ENCODE measurements at regions not wholly inside any gene's neighbourhood (a gene's known extent, or its start where the extent isn't known, plus 50 kb on each side); places are given as distances from the start of the nearest gene placed in this dataset.
"Not testable (repeated sequence)": the region's sequence is repeated elsewhere in the genome, so short reads cannot be mapped to it uniquely, and the experiment has no call there.

GRCh38 chr4:31259119-31259518 is 539.0 kb downstream of the PCDH7 start:
- Histone ChIP-seq H3K9me3 (ENCODE audit: control insufficient read depth in 2 of 2, insufficient read depth in 1 of 2, low read depth in 1 of 2, low read length in 1 of 2) (peaks cover 0 to 5% of the 10 kb centered on the region in 2 donors), H3K36me3 (ENCODE audit: control insufficient read depth in 2 of 2, insufficient read depth in 2 of 2, low read length in 1 of 2) (no peaks in the 10 kb centered on the region), H3K27ac (ENCODE audit: low read depth in 2 of 2, low read length in 1 of 2) (no peak overlapping the region), H3K27me3 (ENCODE audit: control insufficient read depth in 1 of 2, insufficient read depth in 2 of 2, low read length in 2 of 2) (no peaks in the 10 kb centered on the region), H3K4me1 (ENCODE audit: control insufficient read depth in 2 of 2, insufficient read depth in 2 of 2, low read length in 1 of 2) (no peaks in the 10 kb centered on the region), H3K4me3 (ENCODE audit: low read depth in 1 of 2, low read length in 2 of 2) (no peak overlapping the region)
- whole genome bisulfite sequencing, 2 donors: 92 to 96% methylated on average over 15 of the region's 15 CpGs

DNA sequence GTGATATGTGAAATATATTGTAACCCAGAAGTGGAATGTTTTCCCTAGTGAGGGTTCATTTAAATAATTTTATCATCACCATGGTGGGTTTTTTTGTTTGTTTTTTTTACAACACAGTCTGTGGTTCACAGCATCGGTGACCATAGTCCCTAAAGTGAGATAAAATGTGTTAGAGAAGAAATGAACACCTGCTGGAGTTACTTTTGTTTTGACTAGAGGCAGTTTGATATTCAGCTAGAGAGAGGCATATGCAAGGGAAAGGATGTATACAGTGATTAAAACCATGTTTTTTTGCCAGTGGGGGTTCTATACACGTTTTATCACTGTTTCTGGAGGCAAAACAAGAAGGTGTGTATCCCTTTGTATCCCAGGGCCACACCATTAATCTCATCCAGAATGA is 541.5 kb downstream of the PCDH7 start:
- Histone ChIP-seq H3K9me3 (ENCODE audit: control insufficient read depth in 2 of 2, insufficient read depth in 1 of 2, low read depth in 1 of 2, low read length in 1 of 2) (peaks cover 0 to 5% of the 10 kb centered on the region in 2 donors), H3K36me3 (ENCODE audit: control insufficient read depth in 2 of 2, insufficient read depth in 2 of 2, low read length in 1 of 2) (no peaks in the 10 kb centered on the region), H3K4me1 (ENCODE audit: control insufficient read depth in 2 of 2, insufficient read depth in 2 of 2, low read length in 1 of 2) (no peaks in the 10 kb centered on the region), H3K27me3 (ENCODE audit: control insufficient read depth in 1 of 2, insufficient read depth in 2 of 2, low read length in 2 of 2) (no peaks in the 10 kb centered on the region), H3K27ac (ENCODE audit: low read depth in 2 of 2, low read length in 1 of 2) (no peak overlapping the region), H3K4me3 (ENCODE audit: low read depth in 1 of 2, low read length in 2 of 2) (no peak overlapping the region)
- 28 to 34% methylated on average over 2 of the region's 2 CpGs for WGBS, 2 donors

DNA sequence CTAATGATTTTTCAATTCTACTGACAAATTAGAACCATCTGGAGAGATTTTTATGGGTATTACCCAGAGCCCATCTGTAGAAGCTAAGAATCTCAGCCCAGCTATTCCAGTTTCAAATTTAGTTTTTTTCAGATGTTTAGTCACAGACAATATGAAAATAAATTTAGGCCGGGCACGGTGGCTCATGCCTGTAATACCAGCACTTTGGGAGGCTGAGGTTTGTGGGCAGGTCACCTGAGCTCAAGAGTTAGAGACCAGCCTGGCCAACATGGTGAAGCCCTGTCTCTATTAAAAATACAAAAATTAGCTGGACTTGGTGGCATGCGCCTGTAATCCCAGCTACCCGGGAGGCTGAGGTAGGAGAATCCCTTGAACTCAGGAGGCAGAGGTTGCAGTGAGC is 545.9 kb downstream of the PCDH7 start:
- H3K9me3 ChIP-seq (ENCODE audit: control insufficient read depth in 2 of 2, insufficient read depth in 1 of 2, low read depth in 1 of 2, low read length in 1 of 2); H3K4me1 ChIP-seq (ENCODE audit: control insufficient read depth in 2 of 2, insufficient read depth in 2 of 2, low read length in 1 of 2); H3K27ac ChIP-seq (ENCODE audit: low read depth in 2 of 2, low read length in 1 of 2); H3K4me3 ChIP-seq (ENCODE audit: low read depth in 1 of 2, low read length in 2 of 2); H3K27me3 ChIP-seq (ENCODE audit: control insufficient read depth in 1 of 2, insufficient read depth in 2 of 2, low read length in 2 of 2); H3K36me3 ChIP-seq (ENCODE audit: control insufficient read depth in 2 of 2, insufficient read depth in 2 of 2, low read length in 1 of 2): not testable (repeated sequence)
- WGBS, 2 donors: 89 to 92% methylated on average over 4 of the region's 4 CpGs

- WGBS, 2 donors: 78 to 88% methylated on average over 6 of the region's 6 CpGs
- H3K4me1 ChIP-seq (ENCODE audit: control insufficient read depth in 2 of 2, insufficient read depth in 2 of 2, low read length in 1 of 2): no peaks in the 10 kb centered on the region
- H3K36me3 ChIP-seq (ENCODE audit: control insufficient read depth in 2 of 2, insufficient read depth in 2 of 2, low read length in 1 of 2): no peaks in the 10 kb centered on the region
- no peak overlapping the region for H3K27ac ChIP-seq (ENCODE audit: low read depth in 2 of 2, low read length in 1 of 2)
- H3K9me3 ChIP-seq (ENCODE audit: control insufficient read depth in 2 of 2, insufficient read depth in 1 of 2, low read depth in 1 of 2, low read length in 1 of 2): no peaks in the 10 kb centered on the region
- no peaks in the 10 kb centered on the region for H3K27me3 ChIP-seq (ENCODE audit: control insufficient read depth in 1 of 2, insufficient read depth in 2 of 2, low read length in 2 of 2)
- H3K4me3 ChIP-seq (ENCODE audit: low read depth in 1 of 2, low read length in 2 of 2): no peak overlapping the region
Measured at GRCh38 chr4:31272331-31273061, 552.3 kb downstream of the PCDH7 start.

DNA sequence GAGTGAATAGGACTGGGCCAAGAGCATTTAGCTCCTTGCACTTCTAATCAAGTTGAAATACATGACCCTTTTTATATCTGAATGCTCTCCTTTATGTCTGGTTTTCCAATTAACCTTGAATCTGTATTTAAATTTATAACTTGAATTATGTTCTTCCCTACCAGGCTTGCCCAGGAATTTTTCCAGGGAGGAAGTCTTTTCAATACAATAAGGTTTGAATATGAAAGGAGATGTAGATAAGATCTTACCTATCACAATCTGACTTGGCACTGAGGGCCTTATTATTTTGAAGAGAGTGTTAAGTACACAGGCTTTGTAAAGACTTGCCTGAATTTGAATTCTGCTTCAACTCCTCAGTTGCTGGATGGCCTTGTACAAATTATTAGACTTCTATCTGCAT is 555.7 kb downstream of the PCDH7 start:
- H3K27ac ChIP-seq (ENCODE audit: low read depth in 2 of 2, low read length in 1 of 2): no peak overlapping the region
- no peaks in the 10 kb centered on the region for H3K27me3 ChIP-seq (ENCODE audit: control insufficient read depth in 1 of 2, insufficient read depth in 2 of 2, low read length in 2 of 2)
- H3K4me3 ChIP-seq (ENCODE audit: low read depth in 1 of 2, low read length in 2 of 2): no peak overlapping the region
- H3K9me3 ChIP-seq (ENCODE audit: control insufficient read depth in 2 of 2, insufficient read depth in 1 of 2, low read depth in 1 of 2, low read length in 1 of 2): no peaks in the 10 kb centered on the region
- H3K36me3 ChIP-seq (ENCODE audit: control insufficient read depth in 2 of 2, insufficient read depth in 2 of 2, low read length in 1 of 2): no peaks in the 10 kb centered on the region
- no peaks in the 10 kb centered on the region for H3K4me1 ChIP-seq (ENCODE audit: control insufficient read depth in 2 of 2, insufficient read depth in 2 of 2, low read length in 1 of 2)

DNA sequence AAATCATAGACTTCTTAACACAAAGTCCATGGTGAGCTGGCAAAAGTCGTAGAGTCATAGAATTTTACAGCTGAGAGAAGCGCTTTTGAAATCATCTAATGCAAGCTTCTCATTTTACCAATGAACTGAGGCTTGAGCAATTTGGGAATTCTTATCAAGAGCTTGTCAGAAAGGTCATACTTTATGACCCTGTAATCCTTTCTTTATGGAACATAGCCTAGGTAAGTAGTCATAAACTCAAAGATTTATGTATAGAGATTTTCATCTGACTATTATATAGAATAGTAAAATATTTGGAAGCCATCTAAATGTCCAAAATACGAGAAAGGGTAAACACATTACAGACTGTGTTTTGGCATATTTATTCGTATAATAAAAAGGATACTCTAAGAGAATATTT is 563.5 kb downstream of the PCDH7 start:
- Histone ChIP-seq H3K36me3 (ENCODE audit: control insufficient read depth in 2 of 2, insufficient read depth in 2 of 2, low read length in 1 of 2) (no peaks in the 10 kb centered on the region), H3K4me3 (ENCODE audit: low read depth in 1 of 2, low read length in 2 of 2) (no peak overlapping the region), H3K27me3 (ENCODE audit: control insufficient read depth in 1 of 2, insufficient read depth in 2 of 2, low read length in 2 of 2) (no peaks in the 10 kb centered on the region), H3K9me3 (ENCODE audit: control insufficient read depth in 2 of 2, insufficient read depth in 1 of 2, low read depth in 1 of 2, low read length in 1 of 2) (no peaks in the 10 kb centered on the region), H3K4me1 (ENCODE audit: control insufficient read depth in 2 of 2, insufficient read depth in 2 of 2, low read length in 1 of 2) (no peaks in the 10 kb centered on the region), H3K27ac (ENCODE audit: low read depth in 2 of 2, low read length in 1 of 2) (no peak overlapping the region)
- WGBS, 2 donors: 64 to 78% methylated on average over 4 of the region's 4 CpGs

DNA sequence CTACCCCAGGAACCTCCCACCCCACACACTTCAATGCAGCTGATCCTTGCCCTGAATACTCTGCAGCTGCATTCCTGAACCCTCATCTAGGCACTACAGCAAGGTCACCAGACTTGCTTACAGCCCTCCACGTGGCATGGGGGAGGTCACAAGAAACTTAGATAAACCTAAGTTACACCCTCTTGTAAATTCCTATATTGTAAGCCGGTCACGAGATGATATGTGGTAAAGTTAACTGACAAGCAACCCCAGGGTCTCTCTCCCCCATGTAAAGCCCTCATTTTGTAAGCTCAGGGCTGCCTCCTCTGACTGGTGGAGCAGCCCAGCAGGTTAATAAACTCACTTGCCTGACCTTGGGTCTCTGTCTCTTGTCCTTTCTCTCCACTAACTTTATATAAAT is 570.7 kb downstream of the PCDH7 start:
- Histone ChIP-seq H3K27ac (ENCODE audit: low read depth in 2 of 2, low read length in 1 of 2) (no peak overlapping the region), H3K9me3 (ENCODE audit: control insufficient read depth in 2 of 2, insufficient read depth in 1 of 2, low read depth in 1 of 2, low read length in 1 of 2) (no peaks in the 10 kb centered on the region), H3K27me3 (ENCODE audit: control insufficient read depth in 1 of 2, insufficient read depth in 2 of 2, low read length in 2 of 2) (no peaks in the 10 kb centered on the region), H3K4me3 (ENCODE audit: low read depth in 1 of 2, low read length in 2 of 2) (no peak overlapping the region), H3K4me1 (ENCODE audit: control insufficient read depth in 2 of 2, insufficient read depth in 2 of 2, low read length in 1 of 2) (no peaks in the 10 kb centered on the region), H3K36me3 (ENCODE audit: control insufficient read depth in 2 of 2, insufficient read depth in 2 of 2, low read length in 1 of 2) (no peaks in the 10 kb centered on the region)
- 63 to 73% methylated on average over 3 of the region's 3 CpGs for WGBS, 2 donors

DNA sequence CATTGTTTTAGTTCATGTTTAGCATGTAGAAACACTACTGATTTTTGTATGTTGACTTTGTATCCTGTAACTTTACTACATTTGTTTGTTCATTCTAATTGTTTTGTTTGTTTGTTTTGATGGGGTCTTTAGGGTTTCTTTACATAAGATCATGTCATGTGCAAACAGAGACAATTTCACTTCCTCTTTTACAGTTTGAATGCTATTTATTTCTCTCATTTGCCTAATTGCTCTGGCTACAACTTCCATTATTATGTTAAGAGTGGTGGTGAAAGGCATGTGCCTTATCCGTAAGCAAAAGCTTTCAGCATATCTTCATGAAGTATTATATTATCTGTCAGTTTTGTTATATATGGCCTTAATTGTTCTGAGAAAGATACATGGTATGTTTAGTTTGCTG is 571.1 kb downstream of the PCDH7 start:
- Histone ChIP-seq H3K4me1 (ENCODE audit: control insufficient read depth in 2 of 2, insufficient read depth in 2 of 2, low read length in 1 of 2) (no peaks in the 10 kb centered on the region), H3K9me3 (ENCODE audit: control insufficient read depth in 2 of 2, insufficient read depth in 1 of 2, low read depth in 1 of 2, low read length in 1 of 2) (no peaks in the 10 kb centered on the region), H3K36me3 (ENCODE audit: control insufficient read depth in 2 of 2, insufficient read depth in 2 of 2, low read length in 1 of 2) (no peaks in the 10 kb centered on the region), H3K27me3 (ENCODE audit: control insufficient read depth in 1 of 2, insufficient read depth in 2 of 2, low read length in 2 of 2) (no peaks in the 10 kb centered on the region), H3K4me3 (ENCODE audit: low read depth in 1 of 2, low read length in 2 of 2) (no peak overlapping the region), H3K27ac (ENCODE audit: low read depth in 2 of 2, low read length in 1 of 2) (no peak overlapping the region)
- WGBS, 2 donors: 75 to 83% methylated on average over 1 of the region's 1 CpG

- H3K4me1 ChIP-seq (ENCODE audit: control insufficient read depth in 2 of 2, insufficient read depth in 2 of 2, low read length in 1 of 2): no peaks in the 10 kb centered on the region
- H3K9me3 ChIP-seq (ENCODE audit: control insufficient read depth in 2 of 2, insufficient read depth in 1 of 2, low read depth in 1 of 2, low read length in 1 of 2): no peaks in the 10 kb centered on the region
- no peak overlapping the region for H3K4me3 ChIP-seq (ENCODE audit: low read depth in 1 of 2, low read length in 2 of 2)
- 82 to 84% methylated on average over 7 of the region's 7 CpGs for WGBS, 2 donors
- no peak overlapping the region for H3K27ac ChIP-seq (ENCODE audit: low read depth in 2 of 2, low read length in 1 of 2)
- H3K36me3 ChIP-seq (ENCODE audit: control insufficient read depth in 2 of 2, insufficient read depth in 2 of 2, low read length in 1 of 2): no peaks in the 10 kb centered on the region
- H3K27me3 ChIP-seq (ENCODE audit: control insufficient read depth in 1 of 2, insufficient read depth in 2 of 2, low read length in 2 of 2): no peaks in the 10 kb centered on the region
Measured at GRCh38 chr4:31294655-31295480, 574.7 kb downstream of the PCDH7 start.

GRCh38 chr4:31298737-31299136 is 578.6 kb downstream of the PCDH7 start:
- Histone ChIP-seq H3K27me3 (ENCODE audit: control insufficient read depth in 1 of 2, insufficient read depth in 2 of 2, low read length in 2 of 2) (no peaks in the 10 kb centered on the region), H3K4me1 (ENCODE audit: control insufficient read depth in 2 of 2, insufficient read depth in 2 of 2, low read length in 1 of 2) (no peaks in the 10 kb centered on the region), H3K36me3 (ENCODE audit: control insufficient read depth in 2 of 2, insufficient read depth in 2 of 2, low read length in 1 of 2) (no peaks in the 10 kb centered on the region), H3K27ac (ENCODE audit: low read depth in 2 of 2, low read length in 1 of 2) (no peak overlapping the region), H3K4me3 (ENCODE audit: low read depth in 1 of 2, low read length in 2 of 2) (no peak overlapping the region), H3K9me3 (ENCODE audit: control insufficient read depth in 2 of 2, insufficient read depth in 1 of 2, low read depth in 1 of 2, low read length in 1 of 2) (no peaks in the 10 kb centered on the region)
- 69 to 85% methylated on average over 1 of the region's 1 CpG for WGBS, 2 donors

All from esophagus (tissue), 2 donors.